GM12878 (cell line): ENCODE measurements at regions not wholly inside any gene's neighbourhood (a gene's known extent, or its start where the extent isn't known, plus 50 kb on each side); places are given as distances from the start of the nearest gene placed in this dataset.

Experiments used
- CHD1 ChIP-seq: IDR thresholded peaks from 2 replicates; pipeline ENCODE4 v1.6.1; 2012; ENCODE audit warnings: low read depth, low read length, improper control_type of control experiment
- POLR2A ChIP-seq: IDR thresholded peaks from 2 replicates; pipeline ENCODE4 v1.6.1; 2011; ENCODE audit warnings: low read depth, mild to moderate bottlenecking, low read length
- YY1 ChIP-seq: IDR thresholded peaks from 2 replicates; pipeline ENCODE4 v1.6.1; 2011; ENCODE audit warnings: low read depth, mild to moderate bottlenecking, low read length
- TF ChIP-seq, protein P1 (sequence below), 3 experiments: IDR thresholded peaks in 2 of 3; conservative IDR thresholded peaks in 1 of 3; 2 replicates each; pipeline ENCODE4 v1.5.1; 2011; ENCODE audit warnings: low read depth in 3 of 3, low read length in 3 of 3, mild to moderate bottlenecking in 3 of 3, control low read depth in 2 of 3, moderate library complexity in 2 of 3, inconsistent platforms in 1 of 3, mixed read lengths in 1 of 3; ENCODE audit not compliant: control insufficient read depth in 2 of 3, insufficient read depth in 1 of 3; ENCODE audit errors: extremely low read depth in 1 of 3
- TF ChIP-seq, protein P2 (sequence below): fragments of 450-650 bp; formaldehyde crosslinking; IDR thresholded peaks from 2 replicates; pipeline ENCODE4 v1.5.0; 2022; ENCODE audit warnings: mild to moderate bottlenecking, missing genetic modification characterization

DNA sequence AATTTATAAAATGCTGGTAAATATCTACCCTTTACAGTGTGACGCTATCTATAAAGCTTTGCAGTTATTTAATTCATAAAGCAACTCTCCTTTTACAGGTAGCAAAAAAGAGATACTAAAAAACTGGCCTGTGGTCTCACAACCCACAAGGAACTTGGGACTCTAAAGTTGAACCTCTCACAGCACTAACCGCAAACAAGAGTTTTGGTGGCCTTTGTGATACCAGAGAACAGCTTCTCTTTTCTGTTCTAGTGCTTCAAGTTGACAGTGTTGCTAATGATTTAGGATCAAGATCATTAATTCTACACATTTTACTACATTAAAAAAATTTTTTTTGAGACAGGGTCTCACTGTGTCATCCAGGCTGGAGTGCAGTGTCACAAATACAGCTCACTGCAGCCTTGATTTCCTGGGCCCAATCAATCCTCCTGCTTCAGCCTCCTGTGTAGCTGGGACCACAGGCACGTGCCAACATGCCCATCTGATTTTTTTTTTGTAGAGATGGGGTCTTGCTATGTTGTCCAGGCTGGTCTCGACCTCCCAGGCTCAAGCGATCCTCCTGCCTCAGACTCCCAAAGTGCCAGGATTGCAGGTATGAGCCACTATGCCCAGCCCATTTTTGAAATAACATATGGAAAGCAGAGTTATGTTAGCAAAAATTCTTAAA lies 56.0 kb upstream of the ST8SIA6 start:
- TF ChIP-seq CHD1 (no peak), YY1 (no peak), POLR2A (no peak)
- TF ChIP-seq, protein P1, sequence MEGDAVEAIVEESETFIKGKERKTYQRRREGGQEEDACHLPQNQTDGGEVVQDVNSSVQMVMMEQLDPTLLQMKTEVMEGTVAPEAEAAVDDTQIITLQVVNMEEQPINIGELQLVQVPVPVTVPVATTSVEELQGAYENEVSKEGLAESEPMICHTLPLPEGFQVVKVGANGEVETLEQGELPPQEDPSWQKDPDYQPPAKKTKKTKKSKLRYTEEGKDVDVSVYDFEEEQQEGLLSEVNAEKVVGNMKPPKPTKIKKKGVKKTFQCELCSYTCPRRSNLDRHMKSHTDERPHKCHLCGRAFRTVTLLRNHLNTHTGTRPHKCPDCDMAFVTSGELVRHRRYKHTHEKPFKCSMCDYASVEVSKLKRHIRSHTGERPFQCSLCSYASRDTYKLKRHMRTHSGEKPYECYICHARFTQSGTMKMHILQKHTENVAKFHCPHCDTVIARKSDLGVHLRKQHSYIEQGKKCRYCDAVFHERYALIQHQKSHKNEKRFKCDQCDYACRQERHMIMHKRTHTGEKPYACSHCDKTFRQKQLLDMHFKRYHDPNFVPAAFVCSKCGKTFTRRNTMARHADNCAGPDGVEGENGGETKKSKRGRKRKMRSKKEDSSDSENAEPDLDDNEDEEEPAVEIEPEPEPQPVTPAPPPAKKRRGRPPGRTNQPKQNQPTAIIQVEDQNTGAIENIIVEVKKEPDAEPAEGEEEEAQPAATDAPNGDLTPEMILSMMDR (IDR thresholded peaks at IDR 0.05 in 2 of 3, conservative IDR thresholded peaks at IDR 0.05 in 1 of 3; ENCODE audit: control insufficient read depth in 2 of 3, extremely low read depth in 1 of 3, insufficient read depth in 1 of 3, low read depth in 3 of 3, low read length in 3 of 3): no peak
- TF ChIP-seq, protein P2, sequence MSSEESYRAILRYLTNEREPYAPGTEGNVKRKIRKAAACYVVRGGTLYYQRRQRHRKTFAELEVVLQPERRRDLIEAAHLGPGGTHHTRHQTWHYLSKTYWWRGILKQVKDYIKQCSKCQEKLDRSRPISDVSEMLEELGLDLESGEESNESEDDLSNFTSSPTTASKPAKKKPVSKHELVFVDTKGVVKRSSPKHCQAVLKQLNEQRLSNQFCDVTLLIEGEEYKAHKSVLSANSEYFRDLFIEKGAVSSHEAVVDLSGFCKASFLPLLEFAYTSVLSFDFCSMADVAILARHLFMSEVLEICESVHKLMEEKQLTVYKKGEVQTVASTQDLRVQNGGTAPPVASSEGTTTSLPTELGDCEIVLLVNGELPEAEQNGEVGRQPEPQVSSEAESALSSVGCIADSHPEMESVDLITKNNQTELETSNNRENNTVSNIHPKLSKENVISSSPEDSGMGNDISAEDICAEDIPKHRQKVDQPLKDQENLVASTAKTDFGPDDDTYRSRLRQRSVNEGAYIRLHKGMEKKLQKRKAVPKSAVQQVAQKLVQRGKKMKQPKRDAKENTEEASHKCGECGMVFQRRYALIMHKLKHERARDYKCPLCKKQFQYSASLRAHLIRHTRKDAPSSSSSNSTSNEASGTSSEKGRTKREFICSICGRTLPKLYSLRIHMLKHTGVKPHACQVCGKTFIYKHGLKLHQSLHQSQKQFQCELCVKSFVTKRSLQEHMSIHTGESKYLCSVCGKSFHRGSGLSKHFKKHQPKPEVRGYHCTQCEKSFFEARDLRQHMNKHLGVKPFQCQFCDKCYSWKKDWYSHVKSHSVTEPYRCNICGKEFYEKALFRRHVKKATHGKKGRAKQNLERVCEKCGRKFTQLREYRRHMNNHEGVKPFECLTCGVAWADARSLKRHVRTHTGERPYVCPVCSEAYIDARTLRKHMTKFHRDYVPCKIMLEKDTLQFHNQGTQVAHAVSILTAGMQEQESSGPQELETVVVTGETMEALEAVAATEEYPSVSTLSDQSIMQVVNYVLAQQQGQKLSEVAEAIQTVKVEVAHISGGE (CRISPR knock-in tag): no peak
